HK-2 (cell line): ENCODE measurements at regions not wholly inside any gene's neighbourhood (a gene's known extent, or its start where the extent isn't known, plus 50 kb on each side); places are given as distances from the start of the nearest gene placed in this dataset.

Source experiments
- DNase-seq: peaks from one replicate; pipeline ENCODE4 v3.0.0-alpha.2; 2018; ENCODE audit not compliant: unreplicated experiment

GRCh38 chr15:72965671-72966070 is 86.6 kb upstream of the NEO1 start:
- no peak for DNase-seq

GRCh38 chr15:72964542-72964941 is 87.7 kb upstream of the NEO1 start:
- DNase-seq, result no peak

GRCh38 chr15:72964135-72964534 is 88.1 kb upstream of the NEO1 start:
- DNase-seq, result no peak

- DNase-seq, result no peak
These were observed 90.1 kb upstream of the NEO1 start for GRCh38 chr15:72962054-72962702.

GRCh38 chr15:72961346-72961745 is 90.9 kb upstream of the NEO1 start:
- DNase-seq, result no peak

GRCh38 chr15:72958634-72959033 is 93.6 kb upstream of the NEO1 start:
- no peak for DNase-seq

- DNase-seq, result no peak
These were observed 99.0 kb upstream of the NEO1 start for GRCh38 chr15:72953306-72953705.

GRCh38 chr15:72952151-72952550 is 100.1 kb upstream of the NEO1 start:
- DNase-seq, result no peak

- no peak for DNase-seq
These were observed 103.6 kb upstream of the NEO1 start for GRCh38 chr15:72948662-72949061.

GRCh38 chr15:72947709-72948108 is 104.6 kb upstream of the NEO1 start:
- no peak for DNase-seq

GRCh38 chr15:72944565-72944964 is 107.7 kb upstream of the NEO1 start:
- no peak for DNase-seq

GRCh38 chr15:72940229-72940622 is 112.0 kb upstream of the NEO1 start:
- DNase-seq, result no peak

GRCh38 chr15:72939514-72940228 is 112.6 kb upstream of the NEO1 start:
- no peak for DNase-seq

- no peak for DNase-seq
These were observed 115.3 kb upstream of the NEO1 start for GRCh38 chr15:72936691-72937679.

- no peak for DNase-seq
These were observed 116.0 kb upstream of the NEO1 start for GRCh38 chr15:72936237-72936636.

GRCh38 chr15:72935521-72935920 is 116.7 kb upstream of the NEO1 start:
- DNase-seq, result no peak

GRCh38 chr15:72934921-72935320 is 117.3 kb upstream of the NEO1 start:
- no peak for DNase-seq

GRCh38 chr15:72933976-72934375 is 118.3 kb upstream of the NEO1 start:
- DNase-seq, result no peak

GRCh38 chr15:72932472-72932871 is 119.8 kb upstream of the NEO1 start:
- DNase-seq, result no peak

- no peak for DNase-seq
These were observed 124.8 kb upstream of the NEO1 start for GRCh38 chr15:72927451-72927850.

GRCh38 chr15:72925661-72926060 is 126.6 kb upstream of the NEO1 start:
- no peak for DNase-seq

- no peak for DNase-seq
These were observed 129.0 kb upstream of the NEO1 start for GRCh38 chr15:72923289-72923688.
